Osteocyte (in vitro differentiated cells): ENCODE measurements at regions not wholly inside any gene's neighbourhood (a gene's known extent, or its start where the extent isn't known, plus 50 kb on each side); places are given as distances from the start of the nearest gene placed in this dataset.

Source experiments
- DNase-seq: peaks from one replicate; pipeline ENCODE4 v3.0.0; 2021; ENCODE audit warnings: mixed read lengths; ENCODE audit not compliant: unreplicated experiment; ENCODE audit errors: extremely low spot score
- H3K27ac Mint-ChIP-seq: one replicate; pipeline ENCODE4 v1.8.0; 2021; ENCODE audit warnings: mild to moderate bottlenecking, mixed read lengths; ENCODE audit not compliant: unreplicated experiment
- H3K27me3 Mint-ChIP-seq: one replicate; pipeline ENCODE4 v1.8.0; 2021; ENCODE audit warnings: mixed read lengths; ENCODE audit not compliant: unreplicated experiment
- H3K36me3 Mint-ChIP-seq: one replicate; pipeline ENCODE4 v1.8.0; 2021; ENCODE audit warnings: mixed read lengths; ENCODE audit not compliant: unreplicated experiment
- H3K4me1 Mint-ChIP-seq: one replicate; pipeline ENCODE4 v1.8.0; 2021; ENCODE audit warnings: mixed read lengths; ENCODE audit not compliant: unreplicated experiment
- H3K4me3 Mint-ChIP-seq: one replicate; pipeline ENCODE4 v1.8.0; 2021; ENCODE audit warnings: mild to moderate bottlenecking, moderate library complexity, mixed read lengths; ENCODE audit not compliant: unreplicated experiment
- H3K9me3 Mint-ChIP-seq: one replicate; pipeline ENCODE4 v1.8.0; 2021; ENCODE audit warnings: mixed read lengths; ENCODE audit not compliant: unreplicated experiment
- CTCF ChIP-seq: fragments of 200-600 bp; sonication (generic); IDR thresholded peaks from 2 replicates; pipeline ENCODE4 v1.5.0; 2021; ENCODE audit warnings: antibody characterized with exemption, mild to moderate bottlenecking, moderate library complexity

GRCh38 chr12:124389725-124390441 lies 95.0 kb downstream of the RFLNA start:
- Mint-ChIP-seq H3K27ac (peak overlapping the region; percentile 67), H3K27me3 (no peaks in the 10 kb centered on the region), H3K9me3 (no peaks in the 10 kb centered on the region), H3K4me1 (peaks cover 86% of the 10 kb centered on the region), H3K36me3 (no peaks in the 10 kb centered on the region), H3K4me3 (peak overlapping the region; percentile 71)
- no peak for TF ChIP-seq CTCF
- no peak for DNase-seq

GRCh38 chr12:124389138-124389724 lies 94.3 kb downstream of the RFLNA start:
- Mint-ChIP-seq H3K4me3 (peak overlapping the region; percentile 71), H3K27ac (peak overlapping the region; percentile 67), H3K9me3 (no peaks in the 10 kb centered on the region), H3K27me3 (no peaks in the 10 kb centered on the region), H3K36me3 (no peaks in the 10 kb centered on the region), H3K4me1 (peaks cover 86% of the 10 kb centered on the region)
- DNase-seq, result peak; percentile 91
- TF ChIP-seq CTCF, result no peak

- TF ChIP-seq CTCF, result no peak
- H3K36me3 Mint-ChIP-seq, result no peaks in the 10 kb centered on the region
- DNase-seq, result peak; percentile 90
- H3K27me3 Mint-ChIP-seq, result no peaks in the 10 kb centered on the region
- no peaks in the 10 kb centered on the region for H3K9me3 Mint-ChIP-seq
- peak overlapping the region; percentile 98 for H3K4me3 Mint-ChIP-seq
- H3K27ac Mint-ChIP-seq, result peak overlapping the region; percentile 95
- peaks cover 84% of the 10 kb centered on the region for H3K4me1 Mint-ChIP-seq
These were observed 93.8 kb downstream of the RFLNA start for GRCh38 chr12:124388679-124389137.

- H3K36me3 Mint-ChIP-seq, result peaks cover 4% of the 10 kb centered on the region
- H3K27me3 Mint-ChIP-seq, result no peaks in the 10 kb centered on the region
- H3K4me3 Mint-ChIP-seq, result peak overlapping the region; percentile 98
- no peak for DNase-seq
- TF ChIP-seq CTCF, result no peak
- no peaks in the 10 kb centered on the region for H3K9me3 Mint-ChIP-seq
- peaks cover 83% of the 10 kb centered on the region for H3K4me1 Mint-ChIP-seq
- H3K27ac Mint-ChIP-seq, result peak overlapping the region; percentile 95
These were observed 93.3 kb downstream of the RFLNA start for GRCh38 chr12:124388038-124388671.

GRCh38 chr12:124387528-124387911 lies 92.6 kb downstream of the RFLNA start:
- no peak for DNase-seq
- no peaks in the 10 kb centered on the region for H3K9me3 Mint-ChIP-seq
- H3K36me3 Mint-ChIP-seq, result peaks cover 5% of the 10 kb centered on the region
- peak overlapping the region; percentile 95 for H3K27ac Mint-ChIP-seq
- H3K27me3 Mint-ChIP-seq, result no peaks in the 10 kb centered on the region
- TF ChIP-seq CTCF, result no peak
- peak overlapping the region; percentile 98 for H3K4me3 Mint-ChIP-seq
- peaks cover 80% of the 10 kb centered on the region for H3K4me1 Mint-ChIP-seq
